GM21723 (cell line): ENCODE measurements at regions not wholly inside any gene's neighbourhood (a gene's known extent, or its start where the extent isn't known, plus 50 kb on each side); places are given as distances from the start of the nearest gene placed in this dataset.
"Not testable (repeated sequence)": the region's sequence is repeated elsewhere in the genome, so short reads cannot be mapped to it uniquely, and the experiment has no call there.

Experiments
- ATAC-seq: cut with Tn5 transposase; IDR thresholded peaks from one replicate; pipeline ENCODE4 v1.9.1; 2021; ENCODE audit warnings: mild to moderate bottlenecking, moderate library complexity; ENCODE audit not compliant: unreplicated experiment

DNA sequence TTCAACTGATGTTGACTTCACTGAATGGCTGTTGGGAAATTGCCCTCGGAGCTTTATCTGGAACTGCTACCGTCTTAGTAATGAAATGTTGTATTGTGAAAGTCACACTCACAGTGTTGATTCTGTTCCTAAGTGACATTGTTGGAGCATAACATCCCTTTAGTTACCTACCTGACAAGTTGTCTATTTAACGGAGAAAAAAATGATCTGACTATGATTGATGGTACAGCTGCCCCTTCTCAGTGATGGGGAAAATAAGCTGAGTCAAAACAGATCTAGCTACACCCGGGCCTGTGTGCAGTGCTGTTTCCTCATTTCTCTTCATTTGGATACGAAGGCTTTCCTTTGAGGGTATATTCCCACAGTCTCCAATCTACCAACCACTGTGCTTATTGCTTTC lies 472.3 kb upstream of the BRINP3 start:
- no peak for ATAC-seq

DNA sequence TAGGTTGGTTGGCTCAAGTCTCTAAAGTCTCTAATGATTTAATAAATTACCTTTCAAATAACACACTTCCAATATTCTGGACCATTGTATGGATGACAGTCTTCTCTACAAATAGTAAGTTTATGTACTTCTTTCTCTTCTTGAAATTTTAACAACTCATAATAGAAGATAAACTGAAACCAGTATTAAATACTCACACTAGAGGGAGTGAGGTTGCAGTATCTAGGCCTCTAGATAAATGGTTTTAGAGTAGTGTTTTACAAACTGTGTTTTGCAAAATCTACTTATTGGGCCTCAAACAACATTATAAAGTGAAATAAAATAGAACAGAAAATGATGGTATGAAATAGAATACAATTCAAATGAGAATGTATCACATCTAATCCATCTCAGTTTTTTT lies 479.9 kb upstream of the BRINP3 start:
- ATAC-seq = no peak

DNA sequence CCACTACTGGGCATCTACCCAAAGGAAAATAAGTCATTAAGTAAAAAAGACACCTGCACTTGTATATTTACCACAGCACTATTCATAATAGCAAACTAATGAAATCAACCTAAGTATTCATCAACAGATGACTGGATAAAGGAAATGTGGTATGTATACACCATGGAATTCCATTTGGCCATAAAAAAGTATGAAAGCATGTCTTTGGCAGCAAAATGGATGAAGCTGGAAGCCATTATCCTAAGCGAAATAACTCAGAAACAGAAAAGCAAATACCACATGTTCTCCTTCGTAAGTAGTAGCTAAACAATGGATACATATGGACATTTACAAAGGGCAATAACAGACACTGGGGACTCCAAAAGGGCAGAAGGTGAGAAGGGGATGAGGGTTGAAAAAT lies 485.7 kb upstream of the BRINP3 start:
- ATAC-seq = no peak

DNA sequence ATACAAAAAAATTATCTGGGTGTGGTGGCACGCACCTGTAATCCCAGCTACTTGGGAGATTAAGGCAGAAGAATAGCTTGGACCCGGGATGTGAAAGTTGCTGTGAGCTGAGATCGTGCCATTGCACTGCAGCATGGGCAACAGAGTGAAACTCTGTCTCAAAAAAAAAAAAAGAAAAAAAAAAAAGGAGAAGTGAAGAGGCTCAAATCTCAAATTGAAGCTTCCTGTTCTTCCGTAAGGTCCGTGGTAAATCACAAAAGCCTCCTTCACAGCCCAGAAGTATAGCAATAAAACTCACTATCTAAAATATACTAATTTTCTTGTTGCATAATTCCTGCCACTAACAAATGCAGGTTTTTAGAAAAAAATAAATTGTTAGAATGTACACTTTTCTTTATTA lies 498.2 kb upstream of the BRINP3 start:
- ATAC-seq = no peak

DNA sequence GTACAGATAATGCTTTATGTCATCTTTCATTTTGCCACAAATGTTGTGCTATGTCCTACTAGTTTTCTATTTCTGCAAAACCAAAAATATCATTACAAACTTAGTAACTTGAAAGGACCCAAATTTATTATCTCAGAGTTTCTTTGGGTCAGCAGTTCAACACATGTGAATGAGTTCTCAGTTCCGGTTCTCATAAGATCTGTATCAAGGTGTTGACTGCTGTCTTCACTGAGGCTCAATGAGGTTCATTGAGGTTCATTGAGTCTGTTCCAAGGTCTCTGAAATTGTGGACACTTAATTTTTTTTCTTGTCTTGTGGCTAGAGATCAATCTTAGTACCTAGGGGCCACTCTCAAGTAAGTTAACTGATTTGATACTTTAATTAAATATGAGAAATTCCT lies 525.1 kb upstream of the BRINP3 start:
- ATAC-seq = no peak

DNA sequence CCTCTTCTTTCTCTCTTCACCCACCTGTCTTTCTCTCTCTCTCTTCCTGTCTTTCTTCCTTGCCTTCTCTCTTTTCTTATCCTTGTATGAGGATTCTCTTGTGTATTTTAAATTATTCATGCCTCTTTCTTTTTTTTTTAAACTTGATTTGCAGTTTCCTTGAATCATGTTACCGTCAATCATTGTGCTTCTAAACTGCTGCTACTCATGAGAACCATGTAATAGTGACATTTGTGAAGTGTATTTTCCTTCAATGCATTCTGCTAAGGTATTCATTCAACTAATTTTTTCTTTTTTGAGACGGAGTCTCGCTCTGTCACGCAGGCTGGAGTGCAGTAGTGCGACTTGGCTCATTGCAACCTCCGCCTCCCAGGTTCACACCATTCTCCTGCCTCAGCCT lies 539.1 kb upstream of the BRINP3 start:
- ATAC-seq = no peak

DNA sequence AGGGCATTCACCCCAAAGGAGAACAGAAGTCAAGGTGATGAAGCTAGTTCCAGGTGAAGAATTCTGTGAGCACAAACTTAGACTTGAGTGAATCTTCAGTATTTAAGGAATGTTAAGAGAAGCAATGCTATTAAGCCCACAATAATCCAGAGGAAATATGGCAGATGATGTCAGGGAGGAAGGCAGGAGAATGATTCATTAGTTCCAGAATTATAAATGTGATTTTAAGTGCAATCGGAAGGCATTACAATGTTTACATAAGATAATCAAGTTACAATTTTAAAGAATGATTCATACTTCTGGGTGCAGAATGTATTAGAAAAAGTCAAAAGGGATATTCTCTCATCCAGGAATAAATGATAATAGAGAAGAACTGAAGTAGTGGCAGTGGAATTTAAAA lies 545.2 kb upstream of the BRINP3 start:
- ATAC-seq = no peak

DNA sequence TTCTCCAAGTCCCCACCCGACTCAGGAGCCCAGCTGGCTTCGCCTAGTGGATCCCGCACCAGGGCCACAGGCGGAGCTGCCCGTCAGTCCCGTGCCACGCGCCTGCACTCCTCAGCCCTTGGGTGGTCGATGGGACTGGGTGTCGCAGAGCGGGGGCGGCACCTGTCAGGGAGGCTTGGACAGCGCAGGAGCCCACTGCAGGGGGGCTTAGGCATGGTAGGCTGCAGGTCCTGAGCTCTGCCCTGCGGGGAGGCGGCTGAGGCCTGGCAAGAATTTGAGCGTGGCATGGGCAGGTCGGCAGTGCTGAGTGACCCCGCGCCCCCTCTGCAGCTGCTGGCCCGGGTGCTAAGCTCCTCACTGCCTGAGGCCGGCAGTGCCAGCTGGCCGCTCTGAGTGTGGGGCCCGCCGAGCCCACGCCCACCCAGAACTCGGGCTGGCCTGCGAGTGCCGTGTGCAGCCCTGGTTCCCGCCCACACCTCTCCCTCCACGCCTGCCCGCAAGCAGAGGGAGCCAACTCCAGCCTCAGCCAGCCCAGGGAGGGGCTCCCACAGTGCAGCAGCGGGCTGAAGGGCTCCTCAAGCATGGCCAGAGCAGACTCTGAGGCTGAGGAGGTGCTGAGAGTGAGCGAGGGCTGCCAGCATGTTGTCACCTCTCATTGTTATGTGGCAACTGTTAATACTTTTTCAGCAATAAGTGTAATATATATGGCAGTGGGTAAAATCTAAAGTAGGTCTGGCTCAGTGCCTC lies 548.4 kb upstream of the BRINP3 start:
- ATAC-seq = no peak

DNA sequence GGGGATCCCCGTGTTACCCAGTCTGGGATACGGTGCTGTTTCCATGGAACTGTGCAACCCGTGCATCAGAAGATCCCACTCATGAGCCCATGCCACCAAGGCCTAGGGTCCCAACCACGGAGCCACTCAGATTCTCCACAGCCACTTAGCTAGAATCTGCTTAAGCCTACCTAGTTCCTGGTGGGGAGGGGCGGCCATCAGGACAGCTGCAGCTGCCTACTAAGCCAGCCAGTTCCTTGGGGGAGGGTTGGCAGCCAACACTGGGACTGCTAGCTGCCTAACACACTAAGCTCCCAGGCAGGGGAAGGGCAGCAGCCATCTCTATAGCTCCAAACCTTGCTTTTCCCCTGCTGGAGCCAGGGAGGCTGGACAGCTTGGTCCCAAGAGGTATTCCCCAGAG lies 549.2 kb upstream of the BRINP3 start:
- ATAC-seq = no peak

DNA sequence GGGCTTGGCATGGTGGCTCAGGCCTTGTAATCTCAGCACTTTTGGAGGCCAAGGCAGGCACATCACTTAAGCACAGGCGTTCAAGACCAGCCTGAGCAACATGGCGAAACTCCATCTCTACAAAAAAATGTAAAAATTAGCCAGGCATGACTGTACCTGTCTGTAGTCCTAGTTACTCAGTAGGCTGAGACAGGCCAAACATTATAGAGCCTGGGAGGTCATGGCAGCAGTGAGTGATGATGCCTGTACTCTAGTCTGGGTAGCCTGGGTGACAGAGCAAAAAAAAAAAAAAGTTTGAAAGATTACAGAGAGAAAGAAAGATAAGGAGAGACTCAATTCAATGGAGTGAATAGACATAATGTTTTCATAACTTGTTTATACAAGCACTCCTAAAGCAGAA lies 556.5 kb upstream of the BRINP3 start:
- no peak for ATAC-seq

DNA sequence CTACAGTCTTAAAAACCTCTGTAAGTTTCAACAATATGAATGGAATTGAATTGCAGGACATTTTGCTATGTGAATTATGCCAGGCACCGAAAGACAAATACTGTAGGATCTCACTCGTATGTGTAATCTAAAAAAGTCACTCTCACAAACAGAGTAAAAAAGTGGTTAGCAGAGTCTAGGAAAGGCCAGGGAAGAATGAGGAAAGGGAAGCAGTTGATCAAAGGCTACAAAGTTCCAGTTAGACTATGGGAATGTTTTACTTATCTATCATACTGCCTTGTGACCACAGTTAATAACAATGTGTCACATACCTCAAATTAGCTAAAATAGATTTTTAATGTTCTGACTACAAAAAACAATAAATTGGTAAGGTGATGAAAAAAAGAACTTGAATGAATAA lies 565.4 kb upstream of the BRINP3 start:
- ATAC-seq = no peak

DNA sequence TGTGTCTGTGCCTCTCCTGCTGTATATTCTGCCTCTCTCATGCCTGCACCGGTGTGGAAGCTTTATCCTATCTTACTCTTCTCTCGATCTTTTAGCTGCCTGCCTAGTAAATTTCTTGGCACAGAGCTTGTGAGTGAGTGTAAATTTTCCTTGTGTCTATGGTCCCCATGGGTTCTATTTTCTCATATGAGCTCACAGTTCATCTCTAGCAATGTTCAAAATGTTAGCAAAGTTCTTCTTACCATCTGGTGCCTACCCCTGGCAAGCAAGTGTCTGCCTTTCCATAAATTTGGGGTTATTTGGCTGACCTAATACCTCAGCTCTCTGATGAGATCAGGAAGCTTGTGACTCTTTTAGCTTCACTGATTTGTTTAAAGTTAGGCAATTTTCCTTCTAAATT lies 572.1 kb upstream of the BRINP3 start:
- ATAC-seq = no peak

DNA sequence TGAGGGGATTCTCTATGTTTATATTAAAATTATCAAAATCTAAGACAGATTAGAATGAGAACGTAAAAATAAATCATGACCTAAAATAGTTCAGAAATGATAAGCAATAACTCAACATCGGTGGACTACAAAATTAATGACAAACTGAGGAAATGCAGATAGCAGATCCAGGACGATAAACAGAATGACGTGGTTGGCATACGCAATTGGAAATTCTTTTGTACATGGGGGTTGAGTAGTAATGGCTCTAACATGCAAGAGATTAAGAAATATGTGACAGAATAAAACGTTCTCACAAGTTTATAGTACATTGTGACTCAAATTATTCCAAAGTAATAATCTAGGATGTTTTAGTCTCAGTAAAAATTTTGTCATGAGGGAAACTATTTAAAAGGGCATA lies 575.2 kb upstream of the BRINP3 start:
- no peak for ATAC-seq

DNA sequence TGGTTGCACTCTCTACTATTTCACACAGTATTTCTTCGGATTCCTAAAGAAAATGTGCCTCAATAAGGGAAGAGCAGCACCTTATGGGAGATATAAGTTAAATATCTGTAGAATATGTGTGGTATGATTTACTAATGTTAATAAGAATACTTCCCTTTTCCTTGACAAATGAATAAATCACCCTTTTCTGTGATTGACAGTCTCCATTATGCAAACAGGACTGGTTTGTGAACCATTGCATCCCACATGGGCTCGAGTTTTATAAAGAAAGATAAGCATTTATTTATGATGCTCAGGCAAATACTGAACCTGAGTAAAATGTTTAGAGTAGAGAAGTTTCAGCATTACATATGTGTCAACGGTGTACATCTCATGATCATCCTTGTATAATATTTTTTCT lies 587.7 kb upstream of the BRINP3 start:
- no peak for ATAC-seq

DNA sequence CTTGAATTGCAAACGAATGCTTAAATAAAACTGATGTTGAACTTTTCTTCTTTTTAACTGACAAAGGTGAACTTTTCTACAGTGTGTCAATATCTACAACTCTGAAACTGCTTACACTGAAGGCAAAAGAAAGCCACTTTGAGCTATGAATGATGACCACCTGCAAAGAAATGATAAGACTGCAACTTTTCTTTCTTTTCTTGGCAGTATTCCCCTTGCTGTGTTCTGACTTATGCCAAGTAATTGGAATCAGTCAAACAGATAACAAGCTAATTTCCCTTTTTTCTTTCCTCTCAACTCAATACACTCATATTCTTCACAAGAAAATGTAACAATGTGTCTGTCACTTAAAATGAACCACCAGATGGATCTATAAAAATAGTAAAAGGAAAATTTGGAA lies 588.1 kb upstream of the BRINP3 start:
- ATAC-seq = no peak

DNA sequence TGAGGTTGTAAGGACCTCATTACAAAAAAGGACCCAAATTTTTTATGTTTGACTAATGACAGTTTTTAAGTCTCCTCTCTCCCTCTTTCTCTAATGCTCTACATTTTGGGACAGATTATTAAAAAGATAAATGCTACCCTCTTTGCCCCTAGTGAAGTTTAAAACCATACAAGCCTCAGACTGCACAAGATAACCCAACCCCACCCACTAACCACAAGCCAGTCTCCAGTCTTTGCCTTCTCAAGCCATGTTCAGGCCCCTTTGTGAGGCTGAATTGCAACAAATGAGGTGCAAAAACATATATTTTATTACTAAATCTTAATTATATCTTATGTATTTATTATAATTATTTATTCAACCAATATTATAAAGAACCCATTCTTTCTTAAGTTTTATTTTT lies 597.2 kb upstream of the BRINP3 start:
- no peak for ATAC-seq

DNA sequence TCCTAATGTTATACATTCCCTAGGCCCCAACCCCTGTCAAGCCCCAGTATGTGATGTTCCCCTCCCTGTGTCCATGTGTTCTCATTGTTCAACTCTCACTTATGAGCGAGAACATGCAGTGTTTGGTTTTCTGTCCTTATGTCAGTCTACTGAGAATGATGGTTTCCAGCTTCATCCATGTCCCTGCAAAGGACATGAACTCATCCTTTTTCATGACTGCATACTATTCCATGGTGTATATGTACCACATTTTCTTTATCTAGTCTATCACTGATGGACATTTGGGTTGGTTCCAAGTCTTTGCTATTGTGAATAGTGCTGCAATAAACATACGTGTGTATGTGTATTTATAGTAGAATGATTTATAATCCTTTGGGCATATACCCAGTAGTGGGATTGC lies 605.4 kb upstream of the BRINP3 start:
- not testable (repeated sequence) for ATAC-seq

DNA sequence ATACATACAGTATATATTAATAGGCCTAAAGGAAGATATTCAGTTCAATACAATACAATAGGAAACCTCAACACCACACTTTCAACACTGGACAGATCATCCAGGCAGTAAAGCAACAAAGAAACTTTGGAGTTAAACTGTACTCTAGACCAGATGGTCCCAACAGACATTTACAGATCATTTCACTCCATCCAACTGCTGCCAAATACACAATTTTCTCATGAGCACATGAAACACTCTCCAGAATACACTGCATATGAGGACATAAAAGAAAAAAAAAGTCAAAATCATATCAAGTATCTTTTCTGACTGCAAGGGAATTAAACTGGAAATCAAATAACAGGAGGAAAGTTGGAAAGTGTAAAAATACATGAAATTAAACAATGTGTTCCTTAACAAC lies 607.5 kb upstream of the BRINP3 start:
- no peak for ATAC-seq

DNA sequence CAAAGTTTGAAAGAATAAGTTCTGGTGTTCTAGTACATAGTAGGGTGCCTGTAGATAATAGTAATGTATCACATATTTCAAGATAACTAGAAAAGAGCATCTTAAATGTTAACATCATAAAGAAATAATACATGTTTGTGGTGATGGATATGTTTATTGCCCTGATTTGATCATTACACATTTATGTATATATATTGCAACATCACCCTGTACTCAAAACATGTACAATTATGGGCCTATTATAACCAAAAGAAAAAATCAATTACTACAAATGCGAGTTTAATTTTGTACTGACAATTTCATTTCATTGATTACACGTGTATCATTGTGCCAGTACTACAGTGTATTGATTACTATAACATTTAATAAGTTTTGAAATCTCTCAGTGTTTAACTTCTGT lies 609.2 kb upstream of the BRINP3 start:
- ATAC-seq = no peak

DNA sequence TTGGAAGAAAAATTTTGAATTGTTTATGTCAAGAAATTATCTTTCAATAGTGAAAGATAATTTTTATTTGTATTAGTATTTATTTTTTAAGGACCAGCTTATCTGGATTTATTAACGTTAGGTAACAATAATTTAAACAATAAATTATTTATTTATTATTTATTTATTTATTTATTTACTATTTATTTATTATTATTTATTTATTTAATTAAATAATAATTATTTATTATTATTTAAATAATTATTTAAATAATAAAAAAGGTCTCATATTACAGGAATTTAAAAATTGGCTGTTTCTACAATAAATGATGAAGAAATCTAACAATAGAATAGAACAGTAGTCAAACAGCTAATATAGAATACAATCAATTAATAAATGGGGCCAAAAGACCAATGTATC lies 618.7 kb upstream of the BRINP3 start:
- no peak for ATAC-seq

DNA sequence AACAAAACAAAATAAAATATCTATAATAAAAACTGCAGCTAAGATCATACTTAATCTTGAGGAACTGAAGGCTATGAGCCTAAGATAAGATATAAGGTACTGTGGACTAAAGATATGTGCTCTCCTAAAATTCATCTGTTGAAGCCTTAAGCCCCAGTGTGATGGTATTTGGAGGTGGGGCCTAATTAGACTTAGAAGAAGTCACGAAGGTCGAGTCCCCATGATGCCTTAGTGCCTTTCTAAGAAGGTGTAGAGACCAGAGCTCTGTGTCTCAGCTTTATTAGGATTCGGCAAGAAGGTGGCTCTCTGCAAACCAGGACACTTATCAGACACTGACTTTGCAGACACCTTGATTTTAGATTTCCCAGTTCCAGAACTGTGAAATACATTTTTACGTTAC lies 622.0 kb upstream of the BRINP3 start:
- no peak for ATAC-seq

DNA sequence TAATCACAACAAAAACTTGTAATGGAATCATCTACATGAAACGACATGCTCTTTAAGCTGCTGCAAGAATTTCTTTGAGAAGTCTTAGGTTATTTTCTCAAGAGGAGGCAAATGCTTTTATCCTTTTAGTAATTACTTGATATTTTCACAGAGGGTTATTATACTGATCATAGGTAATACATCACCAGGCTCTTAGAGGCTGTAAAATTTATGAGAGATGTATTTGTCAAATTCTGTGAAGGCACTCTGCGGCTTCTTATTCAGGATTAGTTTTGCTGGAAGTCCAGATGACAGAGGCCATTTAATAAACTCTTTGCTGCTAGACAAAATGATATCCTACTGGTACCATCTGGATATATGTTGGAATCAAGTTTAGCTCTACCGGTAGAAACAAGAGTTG lies 624.3 kb upstream of the BRINP3 start:
- ATAC-seq = no peak

DNA sequence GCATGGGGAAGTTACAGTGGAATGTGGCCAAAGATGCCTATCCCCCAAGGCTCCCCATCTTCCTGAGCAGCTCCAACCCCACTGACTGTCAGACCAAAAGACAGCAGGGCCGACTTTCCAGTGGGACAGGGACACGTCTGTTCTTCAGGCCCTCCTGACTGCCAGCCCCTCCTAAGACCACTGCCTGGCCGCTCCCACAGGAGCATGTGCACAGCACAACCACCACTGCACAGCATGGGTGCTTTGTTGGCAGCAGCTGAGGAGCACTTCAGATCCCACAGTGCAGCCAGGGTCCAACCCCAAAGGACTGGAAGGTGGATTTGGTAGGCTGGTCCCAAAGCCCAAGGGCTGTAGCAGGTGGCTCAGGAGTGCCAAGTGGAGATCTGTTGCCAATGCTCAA lies 648.3 kb upstream of the BRINP3 start:
- ATAC-seq = no peak
